GM18498 (cell line): ENCODE measurements at regions not wholly inside any gene's neighbourhood (a gene's known extent, or its start where the extent isn't known, plus 50 kb on each side); places are given as distances from the start of the nearest gene placed in this dataset.
A peak's percentile ranks its signal among the peaks of the same experiment; 100 is the strongest.

Experiments
- ATAC-seq: cut with Tn5 transposase; IDR thresholded peaks from one replicate; pipeline ENCODE4 v1.9.1; 2021; ENCODE audit warnings: mild to moderate bottlenecking, moderate library complexity; ENCODE audit not compliant: unreplicated experiment

GRCh38 chr2:211132046-211132445 lies 575.6 kb downstream of the CPS1 start:
- ATAC-seq = no peak

- no peak for ATAC-seq
Observed at GRCh38 chr2:211132573-211132972, 576.2 kb downstream of the CPS1 start.

- no peak for ATAC-seq
Observed at GRCh38 chr2:211133766-211134165, 577.4 kb downstream of the CPS1 start.

- ATAC-seq = no peak
Observed at GRCh38 chr2:211138551-211138950, 582.2 kb downstream of the CPS1 start.

- ATAC-seq = no peak
Observed at GRCh38 chr2:211141646-211142045, 585.2 kb downstream of the CPS1 start.

- ATAC-seq = no peak
Observed at GRCh38 chr2:211144078-211144477, 587.7 kb downstream of the CPS1 start.

GRCh38 chr2:211144974-211145665 lies 588.7 kb downstream of the CPS1 start:
- ATAC-seq = no peak

GRCh38 chr2:211149731-211150130 lies 593.3 kb downstream of the CPS1 start:
- ATAC-seq = no peak

- ATAC-seq = no peak
Observed at GRCh38 chr2:211157211-211157610, 600.8 kb downstream of the CPS1 start.

GRCh38 chr2:211157856-211158463 lies 601.6 kb downstream of the CPS1 start:
- peak; percentile 98 for ATAC-seq

GRCh38 chr2:211159972-211160371 lies 603.6 kb downstream of the CPS1 start:
- ATAC-seq = no peak

- no peak for ATAC-seq
Observed at GRCh38 chr2:211161236-211161635, 604.8 kb downstream of the CPS1 start.

GRCh38 chr2:211162911-211163310 lies 606.5 kb downstream of the CPS1 start:
- ATAC-seq = no peak

GRCh38 chr2:211170843-211171242 lies 614.4 kb downstream of the CPS1 start:
- no peak for ATAC-seq

GRCh38 chr2:211174021-211174420 lies 617.6 kb downstream of the CPS1 start:
- no peak for ATAC-seq

- no peak for ATAC-seq
Observed at GRCh38 chr2:211174631-211175030, 618.2 kb downstream of the CPS1 start.

- ATAC-seq = no peak
Observed at GRCh38 chr2:211175956-211176355, 619.6 kb downstream of the CPS1 start.

- no peak for ATAC-seq
Observed at GRCh38 chr2:211176514-211177141, 620.2 kb downstream of the CPS1 start.

GRCh38 chr2:211181626-211182025 lies 625.2 kb downstream of the CPS1 start:
- ATAC-seq = no peak

GRCh38 chr2:211187602-211188001 lies 631.2 kb downstream of the CPS1 start:
- no peak for ATAC-seq

GRCh38 chr2:211203986-211204385 lies 647.6 kb downstream of the CPS1 start:
- peak; percentile 95 for ATAC-seq

GRCh38 chr2:211204456-211204855 lies 648.1 kb downstream of the CPS1 start:
- ATAC-seq = peak; percentile 25
